ENCODE measurements at regions not wholly inside any gene's neighbourhood (a gene's known extent, or its start where the extent isn't known, plus 50 kb on each side); places are given as distances from the start of the nearest gene placed in this dataset.

DNA sequence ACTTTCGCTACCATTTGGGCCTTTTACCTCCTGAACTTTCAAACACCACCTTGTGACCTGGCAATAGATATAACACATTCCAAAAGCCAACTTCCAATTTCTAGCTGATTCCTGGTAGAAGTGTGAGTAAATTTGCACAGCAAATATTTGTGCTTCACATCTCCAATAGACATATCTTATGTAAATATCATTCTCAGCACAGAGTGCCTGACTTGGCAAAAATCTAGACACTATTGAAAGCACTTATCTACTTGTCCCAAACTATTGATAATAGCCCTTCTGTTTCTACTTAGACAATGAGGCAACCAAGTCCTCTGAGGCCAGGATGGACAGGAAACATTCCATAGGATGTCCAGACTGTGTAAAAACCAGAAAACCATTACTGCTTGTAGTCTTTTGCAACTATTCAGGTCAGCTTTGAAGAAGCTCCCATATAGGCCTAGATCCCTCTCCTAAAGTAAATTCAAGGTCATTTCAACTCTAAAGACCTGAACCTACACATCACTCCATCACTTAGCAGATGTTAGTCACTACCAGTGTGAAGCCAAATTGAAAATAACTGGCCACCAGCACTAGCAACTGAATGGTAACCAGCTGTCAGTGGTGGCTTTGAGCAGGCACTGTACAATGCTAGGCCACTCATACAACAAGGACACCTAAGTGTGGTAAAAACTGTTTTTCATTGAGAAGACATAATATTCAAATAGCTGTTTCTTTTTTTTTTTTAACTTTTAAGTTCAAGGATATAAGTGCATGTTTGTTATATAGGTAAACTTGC, 95.3 kb upstream of the RSPO3 start:
- H3K9me3 ChIP-seq = peaks cover 0 to 2% (median 0%) of the 10 kb centered on the region in 11 donors
- intact Hi-C loops (cut with DNase I) = no loop called here
- DNase-seq (no peak), ATAC-seq (no peak)
- H3K4me1 ChIP-seq = no peaks in the 10 kb centered on the region
- H3K36me3 ChIP-seq = no peaks in the 10 kb centered on the region
- H3K27ac ChIP-seq = no peak overlapping the region
- WGBS, 2 donors = 86% methylated on average over 1 of the region's 1 CpG
- TF ChIP-seq, protein P1, sequence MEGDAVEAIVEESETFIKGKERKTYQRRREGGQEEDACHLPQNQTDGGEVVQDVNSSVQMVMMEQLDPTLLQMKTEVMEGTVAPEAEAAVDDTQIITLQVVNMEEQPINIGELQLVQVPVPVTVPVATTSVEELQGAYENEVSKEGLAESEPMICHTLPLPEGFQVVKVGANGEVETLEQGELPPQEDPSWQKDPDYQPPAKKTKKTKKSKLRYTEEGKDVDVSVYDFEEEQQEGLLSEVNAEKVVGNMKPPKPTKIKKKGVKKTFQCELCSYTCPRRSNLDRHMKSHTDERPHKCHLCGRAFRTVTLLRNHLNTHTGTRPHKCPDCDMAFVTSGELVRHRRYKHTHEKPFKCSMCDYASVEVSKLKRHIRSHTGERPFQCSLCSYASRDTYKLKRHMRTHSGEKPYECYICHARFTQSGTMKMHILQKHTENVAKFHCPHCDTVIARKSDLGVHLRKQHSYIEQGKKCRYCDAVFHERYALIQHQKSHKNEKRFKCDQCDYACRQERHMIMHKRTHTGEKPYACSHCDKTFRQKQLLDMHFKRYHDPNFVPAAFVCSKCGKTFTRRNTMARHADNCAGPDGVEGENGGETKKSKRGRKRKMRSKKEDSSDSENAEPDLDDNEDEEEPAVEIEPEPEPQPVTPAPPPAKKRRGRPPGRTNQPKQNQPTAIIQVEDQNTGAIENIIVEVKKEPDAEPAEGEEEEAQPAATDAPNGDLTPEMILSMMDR (IDR thresholded peaks at IDR 0.05) = no peak
- H3K4me3 ChIP-seq = no peak overlapping the region
- H3K27me3 ChIP-seq = no peaks in the 10 kb centered on the region

- ATAC-seq = no peak
- 94% methylated on average over 1 of the region's 1 CpG for WGBS, 2 donors
- TF ChIP-seq, protein P1 (IDR thresholded peaks at IDR 0.05) = no peak
Observed at GRCh38 chr6:127026247-127026646, 92.2 kb upstream of the RSPO3 start.

DNA sequence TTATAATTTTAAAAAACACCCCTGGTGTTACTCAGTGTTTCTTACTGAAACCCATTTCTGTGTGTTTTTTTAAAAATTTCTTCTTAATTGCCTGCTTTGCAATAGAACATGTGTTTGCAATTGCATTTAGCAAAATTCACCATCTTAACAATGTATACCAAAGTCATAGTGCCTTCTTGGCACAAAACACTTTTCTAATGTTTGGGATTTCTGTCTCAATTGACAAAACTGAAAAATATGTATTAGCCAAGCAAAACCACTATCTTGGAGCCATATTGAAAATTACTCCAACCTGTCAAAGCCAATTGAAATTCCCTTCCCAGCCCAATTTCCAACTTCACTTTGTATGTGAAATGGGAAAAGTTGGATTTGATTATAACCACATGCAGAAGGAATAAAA, 88.4 kb upstream of the RSPO3 start:
- H3K4me3 ChIP-seq = no peak overlapping the region
- DNase-seq (no peak), ATAC-seq (no peak)
- H3K4me1 ChIP-seq = no peaks in the 10 kb centered on the region
- intact Hi-C loops (cut with DNase I) = no loop called here
- no peak overlapping the region for H3K27ac ChIP-seq
- H3K27me3 ChIP-seq = no peaks in the 10 kb centered on the region
- TF ChIP-seq, protein P1 (IDR thresholded peaks at IDR 0.05) = no peak
- no peaks in the 10 kb centered on the region for H3K36me3 ChIP-seq
- no peaks in the 10 kb centered on the region for H3K9me3 ChIP-seq

More at GRCh38 chr6:127026247-127026646, 92.2 kb upstream of the RSPO3 start:
- H3K9me3 ChIP-seq = no peaks in the 10 kb centered on the region
- no peak overlapping the region for H3K4me3 ChIP-seq
- H3K4me1 ChIP-seq = no peaks in the 10 kb centered on the region
- DNase-seq = no peak
- no peaks in the 10 kb centered on the region for H3K27me3 ChIP-seq
- H3K36me3 ChIP-seq = no peaks in the 10 kb centered on the region
- intact Hi-C loops (cut with DNase I) = no loop called here
- H3K27ac ChIP-seq = no peak overlapping the region

GRCh38 chr6:127030836-127031235, 87.6 kb upstream of the RSPO3 start:
- no peak overlapping the region for H3K4me3 ChIP-seq
- no peak for DNase-seq
- intact Hi-C loops (cut with DNase I) = no loop called here
- H3K9me3 ChIP-seq = no peaks in the 10 kb centered on the region
- H3K36me3 ChIP-seq = no peaks in the 10 kb centered on the region
- H3K27ac ChIP-seq = no peak overlapping the region
- TF ChIP-seq, protein P1 (IDR thresholded peaks at IDR 0.05) = no peak
- no peaks in the 10 kb centered on the region for H3K27me3 ChIP-seq
- WGBS, 2 donors = 43 to 48% methylated on average over 1 of the region's 1 CpG
- ATAC-seq = no peak
- H3K4me1 ChIP-seq = no peaks in the 10 kb centered on the region

Measured in heart right ventricle (tissue), 16 donors.